ENCODE measurements at regions not wholly inside any gene's neighbourhood (a gene's known extent, or its start where the extent isn't known, plus 50 kb on each side); places are given as distances from the start of the nearest gene placed in this dataset.

GRCh38 chr5:82839881-82840280 is 237.3 kb downstream of the TMEM167A start (continued):
- TF ChIP-seq PBX3 (IDR thresholded peaks at IDR 0.05) = no peak
- TF ChIP-seq CHD4 (IDR thresholded peaks at IDR 0.05; ENCODE audit: borderline replicate concordance) = no peak
- TF ChIP-seq KDM5A (IDR thresholded peaks at IDR 0.05) = no peak
- TF ChIP-seq HOXB13 (CRISPR knock-in tag; IDR thresholded peaks at IDR 0.05; ENCODE audit: low read depth) = no peak
- TF ChIP-seq MAZ (IDR thresholded peaks at IDR 0.05; ENCODE audit: borderline replicate concordance, low read depth, low read length) = no peak
- TF ChIP-seq RFX5 (IDR thresholded peaks at IDR 0.05) = no peak
- TF ChIP-seq FOXS1 (CRISPR knock-in tag; IDR thresholded peaks at IDR 0.05) = no peak
- no peak for TF ChIP-seq ZFP36 (IDR thresholded peaks at IDR 0.05; ENCODE audit: borderline replicate concordance, partially characterized antibody)
- no peak for TF ChIP-seq HOXB5 (CRISPR knock-in tag; IDR thresholded peaks at IDR 0.05)

DNA sequence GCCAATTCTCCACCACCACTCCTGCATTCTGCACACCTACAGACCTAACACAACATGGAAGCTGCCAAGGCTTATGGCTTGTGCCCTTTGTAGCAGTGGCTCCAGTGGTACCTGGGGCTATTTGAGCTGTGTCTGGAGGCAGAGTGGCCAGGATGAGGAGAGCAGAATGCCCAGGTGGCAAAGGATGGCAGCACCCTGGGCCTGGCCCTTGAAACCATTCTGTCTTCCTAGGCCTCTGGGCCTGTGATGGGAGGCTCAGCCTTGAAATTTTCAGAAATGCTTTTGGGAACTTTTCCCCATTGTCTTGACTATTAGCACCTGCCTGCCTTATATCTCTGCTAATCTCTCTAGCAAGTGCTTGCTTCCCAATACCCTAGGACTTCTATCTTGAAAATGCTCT is 241.7 kb downstream of the TMEM167A start:
- FAIRE-seq (no peak), DNase-seq (ENCODE audit: low read depth in 1 of 2, low spot score in 1 of 2) (no peak), ATAC-seq (no peak)
- POLR2A ChIA-PET = no interaction called here
- TF ChIP-seq MAZ (IDR thresholded peaks at IDR 0.05; ENCODE audit: borderline replicate concordance, low read depth, low read length) (no peak), EP300 (IDR thresholded peaks at IDR 0.05) (no peak), ZC3H11A (IDR thresholded peaks at IDR 0.05) (no peak), RAD21 (conservative IDR thresholded peaks at IDR 0.05 in 1 of 2, IDR thresholded peaks at IDR 0.05 in 1 of 2) (no peak), CBX2 (IDR thresholded peaks at IDR 0.05; ENCODE audit: borderline replicate concordance, low read depth) (no peak), PHF8 (IDR thresholded peaks at IDR 0.05; ENCODE audit: borderline replicate concordance, low read depth) (no peak), NR3C1 (IDR thresholded peaks at IDR 0.05) (no peak), HDAC2 (IDR thresholded peaks at IDR 0.05) (no peak), TP53 (CRISPR knock-in tag; IDR thresholded peaks at IDR 0.05) (no peak)
- TF ChIP-seq, protein P1, sequence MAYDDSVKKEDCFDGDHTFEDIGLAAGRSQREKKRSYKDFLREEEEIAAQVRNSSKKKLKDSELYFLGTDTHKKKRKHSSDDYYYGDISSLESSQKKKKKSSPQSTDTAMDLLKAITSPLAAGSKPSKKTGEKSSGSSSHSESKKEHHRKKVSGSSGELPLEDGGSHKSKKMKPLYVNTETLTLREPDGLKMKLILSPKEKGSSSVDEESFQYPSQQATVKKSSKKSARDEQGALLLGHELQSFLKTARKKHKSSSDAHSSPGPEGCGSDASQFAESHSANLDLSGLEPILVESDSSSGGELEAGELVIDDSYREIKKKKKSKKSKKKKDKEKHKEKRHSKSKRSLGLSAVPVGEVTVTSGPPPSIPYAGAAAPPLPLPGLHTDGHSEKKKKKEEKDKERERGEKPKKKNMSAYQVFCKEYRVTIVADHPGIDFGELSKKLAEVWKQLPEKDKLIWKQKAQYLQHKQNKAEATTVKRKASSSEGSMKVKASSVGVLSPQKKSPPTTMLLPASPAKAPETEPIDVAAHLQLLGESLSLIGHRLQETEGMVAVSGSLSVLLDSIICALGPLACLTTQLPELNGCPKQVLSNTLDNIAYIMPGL (CRISPR knock-in tag; IDR thresholded peaks at IDR 0.05; ENCODE audit: borderline replicate concordance) = no peak
- no peak overlapping the region for H3K4me2 ChIP-seq
- no peaks in the 10 kb centered on the region for H3K4me1 ChIP-seq
- no peak overlapping the region for H3K27ac ChIP-seq
- no peak overlapping the region for H3K4me3 ChIP-seq
- CTCF ChIA-PET = no interaction called here
- H3K9me3 ChIP-seq = peaks cover 12% of the 10 kb centered on the region; the same call in 1 of the 3 replicates

DNA sequence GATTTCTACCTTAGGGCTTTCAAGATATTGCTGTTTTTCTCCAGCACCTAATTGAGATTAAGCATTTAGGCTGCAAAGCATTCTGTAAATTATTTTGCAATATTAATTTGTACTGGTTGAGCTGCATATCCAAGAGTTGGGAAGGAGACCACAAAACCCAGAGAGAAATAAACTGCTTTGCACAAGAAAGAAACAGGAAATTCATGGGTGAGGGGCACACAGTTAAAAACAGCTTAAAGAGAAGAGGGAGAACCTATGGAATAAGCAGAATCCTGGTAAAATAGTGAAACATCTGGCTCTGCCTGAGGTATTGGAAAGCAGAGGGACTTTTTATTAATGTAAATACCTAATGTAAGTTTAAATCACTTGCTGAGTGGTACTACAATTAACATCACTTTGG is 243.0 kb downstream of the TMEM167A start:
- no peak for FAIRE-seq
- H3K4me2 ChIP-seq = no peak overlapping the region
- no peaks in the 10 kb centered on the region for H3K4me1 ChIP-seq
- ATAC-seq = no peak
- CTCF ChIA-PET = no interaction called here
- H3K4me3 ChIP-seq = no peak overlapping the region
- peaks cover 12% of the 10 kb centered on the region; the same call in 1 of the 3 replicates for H3K9me3 ChIP-seq
- POLR2A ChIA-PET = no interaction called here
- H3K27ac ChIP-seq = no peak overlapping the region
- TF ChIP-seq CBX8 (IDR thresholded peaks at IDR 0.05) (no peak), POLR2A (IDR thresholded peaks at IDR 0.05; ENCODE audit: low read length) (no peak), KDM1A (IDR thresholded peaks at IDR 0.05; ENCODE audit: low read depth) (no peak), CEBPB (IDR thresholded peaks at IDR 0.05) (no peak), HOXB13 (CRISPR knock-in tag; IDR thresholded peaks at IDR 0.05; ENCODE audit: low read depth) (no peak), ZC3H11A (IDR thresholded peaks at IDR 0.05) (no peak), EP300 (IDR thresholded peaks at IDR 0.05) (no peak)
- TF ChIP-seq, protein P2, sequence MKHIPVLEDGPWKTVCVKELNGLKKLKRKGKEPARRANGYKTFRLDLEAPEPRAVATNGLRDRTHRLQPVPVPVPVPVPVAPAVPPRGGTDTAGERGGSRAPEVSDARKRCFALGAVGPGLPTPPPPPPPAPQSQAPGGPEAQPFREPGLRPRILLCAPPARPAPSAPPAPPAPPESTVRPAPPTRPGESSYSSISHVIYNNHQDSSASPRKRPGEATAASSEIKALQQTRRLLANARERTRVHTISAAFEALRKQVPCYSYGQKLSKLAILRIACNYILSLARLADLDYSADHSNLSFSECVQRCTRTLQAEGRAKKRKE (CRISPR knock-in tag; IDR thresholded peaks at IDR 0.05; ENCODE audit: low read depth) = no peak
- no peak for DNase-seq (ENCODE audit: low read depth in 1 of 2, low spot score in 1 of 2)
